ENCODE measurements at regions not wholly inside any gene's neighbourhood (a gene's known extent, or its start where the extent isn't known, plus 50 kb on each side); places are given as distances from the start of the nearest gene placed in this dataset.
"Not testable (repeated sequence)": the region's sequence is repeated elsewhere in the genome, so short reads cannot be mapped to it uniquely, and the experiment has no call there.

DNA sequence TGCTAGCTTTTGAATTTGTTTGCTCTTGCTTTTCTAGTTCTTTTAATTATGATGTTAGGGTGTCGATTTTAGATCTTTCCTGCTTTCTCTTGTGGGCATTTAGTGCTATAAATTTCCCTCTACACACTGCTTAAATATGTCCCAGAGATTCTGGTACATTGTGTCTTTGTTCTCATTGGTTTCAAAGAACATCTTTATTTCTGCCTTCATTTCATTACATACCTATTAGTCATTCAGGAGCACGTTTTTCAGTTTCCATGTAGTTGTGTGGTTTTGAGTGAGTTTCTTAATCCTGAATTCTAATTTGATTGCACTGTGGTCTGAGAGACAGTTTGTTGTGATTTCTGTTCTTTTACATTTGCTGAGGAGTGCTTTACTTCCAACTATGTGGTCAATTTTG lies 51.2 kb upstream of the MB21D2 start:
- DNase-seq (ENCODE audit: insufficient read length, low spot score); FAIRE-seq: not testable (repeated sequence)

DNA sequence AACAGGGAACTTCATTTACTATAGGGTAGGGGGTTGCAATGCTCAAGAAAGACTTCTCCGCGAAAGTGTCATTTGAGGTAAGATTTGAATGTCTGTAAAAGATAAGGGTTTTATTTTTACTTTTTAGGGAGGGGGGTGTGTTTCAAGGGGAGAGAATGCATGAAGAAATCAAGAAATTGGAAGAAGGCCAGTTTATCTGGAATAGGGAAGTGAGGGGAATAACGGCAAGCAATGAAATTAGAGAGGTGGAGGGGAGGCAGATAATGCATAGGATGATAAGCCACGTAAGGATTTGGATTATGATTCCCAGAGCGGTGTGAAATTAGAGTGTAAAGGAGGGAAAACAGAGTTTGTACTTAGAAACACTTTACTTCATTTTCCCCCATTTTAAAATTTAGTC lies 63.0 kb upstream of the MB21D2 start:
- FAIRE-seq (no peak), DNase-seq (ENCODE audit: insufficient read length, low spot score) (no peak)
- TF ChIP-seq POLR2AphosphoS5 (IDR thresholded peaks at IDR 0.05; ENCODE audit: low read depth, low read length) = no peak
- no peak for TF ChIP-seq SPI1 (IDR thresholded peaks at IDR 0.05; ENCODE audit: low read depth, low read length)
- no peak for TF ChIP-seq PAX5 (IDR thresholded peaks at IDR 0.05; ENCODE audit: insufficient read depth, low read length, severe bottlenecking)
- TF ChIP-seq POU2F2 (IDR thresholded peaks at IDR 0.05; ENCODE audit: low read depth, low read length) = no peak
- TF ChIP-seq POLR2A (IDR thresholded peaks at IDR 0.05; ENCODE audit: low read depth, low read length) = no peak
- TF ChIP-seq TAF1 (IDR thresholded peaks at IDR 0.05; ENCODE audit: low read depth, low read length) = no peak

DNA sequence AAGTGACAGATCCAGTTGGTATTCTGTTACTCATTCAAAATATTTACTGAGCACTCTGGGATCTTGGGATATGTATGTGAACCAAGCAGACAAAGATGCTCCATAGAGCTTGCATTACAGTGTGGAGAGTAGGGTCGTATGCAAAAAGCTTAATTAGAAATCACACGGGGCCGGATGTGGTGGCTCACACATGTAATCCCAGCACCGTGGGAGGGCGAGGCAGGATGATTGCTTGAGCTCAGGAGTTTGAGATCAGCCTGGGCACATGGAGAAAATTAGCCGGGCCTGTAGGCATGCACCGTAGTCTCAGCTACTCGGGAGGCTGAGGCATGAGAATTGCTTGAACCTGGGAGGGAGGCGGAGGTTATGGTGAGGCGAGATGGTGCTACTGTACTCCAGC lies 68.7 kb upstream of the MB21D2 start:
- no peak for TF ChIP-seq POU2F2 (IDR thresholded peaks at IDR 0.05; ENCODE audit: low read depth, low read length)
- no peak for TF ChIP-seq TAF1 (IDR thresholded peaks at IDR 0.05; ENCODE audit: low read depth, low read length)
- TF ChIP-seq SPI1 (IDR thresholded peaks at IDR 0.05; ENCODE audit: low read depth, low read length) = no peak
- no peak for TF ChIP-seq PAX5 (IDR thresholded peaks at IDR 0.05; ENCODE audit: insufficient read depth, low read length, severe bottlenecking)
- TF ChIP-seq POLR2AphosphoS5 (IDR thresholded peaks at IDR 0.05; ENCODE audit: low read depth, low read length) = no peak
- no peak for TF ChIP-seq POLR2A (IDR thresholded peaks at IDR 0.05; ENCODE audit: low read depth, low read length)

DNA sequence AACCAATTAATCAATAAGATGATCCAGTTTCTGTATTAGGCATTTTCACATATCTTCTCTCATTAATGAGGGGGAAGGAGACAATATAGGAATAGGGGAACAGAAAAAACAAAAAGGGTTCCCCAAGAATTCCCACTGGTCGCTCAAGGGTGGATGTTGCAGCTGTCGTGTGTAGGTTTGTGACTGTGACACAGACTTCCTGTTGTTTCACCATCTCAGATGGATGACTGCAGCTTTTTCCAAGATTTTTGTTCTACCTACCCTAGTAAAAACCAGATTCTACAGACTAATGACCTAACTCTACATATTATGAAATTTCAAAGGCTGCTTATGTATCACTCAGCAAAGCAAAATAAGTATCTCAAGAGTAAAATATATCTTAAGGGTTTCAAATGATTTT lies 73.7 kb upstream of the MB21D2 start:
- FAIRE-seq = no peak
- DNase-seq (ENCODE audit: insufficient read length, low spot score) = no peak
- no peak for TF ChIP-seq SPI1 (IDR thresholded peaks at IDR 0.05; ENCODE audit: low read depth, low read length)
- TF ChIP-seq POU2F2 (IDR thresholded peaks at IDR 0.05; ENCODE audit: low read depth, low read length) = no peak
- TF ChIP-seq POLR2A (IDR thresholded peaks at IDR 0.05; ENCODE audit: low read depth, low read length) = no peak
- TF ChIP-seq PAX5 (IDR thresholded peaks at IDR 0.05; ENCODE audit: insufficient read depth, low read length, severe bottlenecking) = no peak
- no peak for TF ChIP-seq TAF1 (IDR thresholded peaks at IDR 0.05; ENCODE audit: low read depth, low read length)
- no peak for TF ChIP-seq POLR2AphosphoS5 (IDR thresholded peaks at IDR 0.05; ENCODE audit: low read depth, low read length)

More for the DNA sequence above, 68.7 kb upstream of the MB21D2 start:
- FAIRE-seq (no peak), DNase-seq (ENCODE audit: insufficient read length, low spot score) (no peak)

DNA sequence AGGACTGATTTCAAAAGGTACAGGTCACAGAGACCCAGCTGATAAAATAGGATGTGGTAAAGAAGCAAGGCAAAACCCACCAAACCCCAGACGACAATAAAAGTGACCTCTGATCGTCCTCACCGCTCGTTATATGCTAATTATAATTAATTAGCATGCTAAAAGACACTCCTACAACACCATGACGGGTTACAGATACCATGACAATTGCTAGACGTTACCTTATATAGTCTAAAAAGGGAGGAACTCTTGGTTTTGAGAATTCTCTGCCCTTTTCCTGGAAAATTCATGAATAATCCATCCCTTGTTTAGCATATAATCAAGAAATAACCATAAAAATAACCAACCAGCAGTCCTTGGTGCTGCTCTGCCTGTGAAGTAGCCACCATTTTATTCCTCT lies 74.7 kb upstream of the MB21D2 start:
- DNase-seq (ENCODE audit: insufficient read length, low spot score) (no peak), FAIRE-seq (no peak)
- no peak for TF ChIP-seq TAF1 (IDR thresholded peaks at IDR 0.05; ENCODE audit: low read depth, low read length)
- no peak for TF ChIP-seq SPI1 (IDR thresholded peaks at IDR 0.05; ENCODE audit: low read depth, low read length)
- TF ChIP-seq POU2F2 (IDR thresholded peaks at IDR 0.05; ENCODE audit: low read depth, low read length) = no peak

DNA sequence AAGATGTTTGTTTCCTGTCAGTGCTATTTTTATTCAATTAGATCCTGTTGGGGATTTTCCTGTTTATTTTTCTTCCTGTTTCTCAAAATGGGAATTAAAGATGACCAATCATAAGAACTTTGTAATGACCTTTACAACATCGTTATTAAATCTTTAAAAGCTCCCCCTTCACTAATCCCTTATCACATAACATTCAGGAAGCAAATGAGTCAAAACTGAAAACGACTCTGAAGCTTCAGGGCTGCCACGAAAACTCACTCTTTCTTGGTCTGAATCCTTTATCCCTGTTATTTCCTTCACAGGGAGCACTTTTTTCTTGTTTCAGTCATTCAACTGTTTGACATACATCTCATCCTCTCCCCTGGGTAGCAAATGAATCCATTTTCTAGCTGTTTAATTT lies 75.8 kb upstream of the MB21D2 start:
- FAIRE-seq (no peak), DNase-seq (ENCODE audit: insufficient read length, low spot score) (no peak)
- no peak for TF ChIP-seq SPI1 (IDR thresholded peaks at IDR 0.05; ENCODE audit: low read depth, low read length)
- TF ChIP-seq TAF1 (IDR thresholded peaks at IDR 0.05; ENCODE audit: low read depth, low read length) = no peak
- no peak for TF ChIP-seq POLR2A (IDR thresholded peaks at IDR 0.05; ENCODE audit: low read depth, low read length)
- TF ChIP-seq POLR2AphosphoS5 (IDR thresholded peaks at IDR 0.05; ENCODE audit: low read depth, low read length) = no peak
- no peak for TF ChIP-seq POU2F2 (IDR thresholded peaks at IDR 0.05; ENCODE audit: low read depth, low read length)
- TF ChIP-seq PAX5 (IDR thresholded peaks at IDR 0.05; ENCODE audit: insufficient read depth, low read length, severe bottlenecking) = no peak

DNA sequence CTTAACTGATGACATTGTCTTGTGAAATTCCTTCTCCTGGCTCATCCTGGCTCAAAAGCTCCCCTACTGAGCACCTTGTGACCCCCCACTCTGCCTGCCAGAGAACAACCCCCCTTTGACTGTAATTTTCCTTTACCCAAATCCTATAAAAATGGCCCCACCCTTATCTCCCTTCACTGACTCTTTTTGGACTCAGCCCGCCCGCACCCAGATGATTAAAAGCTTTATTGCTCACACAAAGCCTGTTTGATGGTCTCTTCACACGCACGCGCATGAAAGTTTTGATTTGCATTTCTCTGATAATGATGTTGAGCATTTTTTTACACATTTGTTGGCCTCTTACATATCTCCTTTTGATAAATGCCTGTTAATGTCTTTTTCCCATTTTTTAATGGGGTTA lies 83.5 kb upstream of the MB21D2 start:
- DNase-seq (ENCODE audit: insufficient read length, low spot score) = not testable (repeated sequence)

DNA sequence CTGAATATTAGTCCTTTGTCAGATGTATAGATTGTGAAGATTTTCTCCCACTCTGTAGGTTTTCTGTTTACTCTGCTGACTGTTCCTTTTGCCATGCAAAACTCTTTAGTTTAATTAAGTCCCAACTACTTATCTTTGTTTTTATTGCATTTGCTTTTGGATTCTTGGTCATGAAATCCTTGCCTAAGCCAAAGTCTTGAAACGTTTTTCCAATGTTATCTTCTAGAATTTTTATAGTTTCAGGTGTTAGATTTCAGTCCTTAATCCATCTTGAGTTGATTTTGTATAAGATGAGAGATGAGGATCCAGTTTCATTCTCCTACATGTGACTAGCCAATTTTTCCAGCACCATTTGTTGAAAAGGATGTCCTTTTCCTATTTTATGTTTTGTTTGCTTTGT lies 86.0 kb upstream of the MB21D2 start:
- not testable (repeated sequence) for DNase-seq (ENCODE audit: insufficient read length, low spot score); FAIRE-seq

More for the DNA sequence above, 83.5 kb upstream of the MB21D2 start:
- FAIRE-seq = not testable (repeated sequence)

DNA sequence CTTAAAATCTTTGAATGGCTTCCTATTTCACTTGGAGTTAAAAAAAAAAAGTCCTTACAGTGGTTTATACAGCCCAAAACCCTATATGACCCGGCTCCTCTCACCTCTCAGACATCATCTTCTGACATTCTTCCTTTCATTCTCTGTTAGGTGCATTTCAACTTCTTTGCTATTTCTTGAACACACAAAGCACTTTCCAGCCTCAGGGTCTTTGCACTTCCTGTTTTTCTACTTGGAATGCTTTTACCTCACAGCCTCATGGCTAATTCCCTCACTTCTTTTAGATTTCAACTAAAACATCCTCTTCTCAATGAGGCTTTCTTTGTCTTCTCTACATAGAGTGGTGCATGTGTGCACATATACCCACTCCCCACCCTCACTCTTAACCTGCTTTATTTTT lies 91.0 kb upstream of the MB21D2 start:
- FAIRE-seq = no peak
- DNase-seq (ENCODE audit: insufficient read length, low spot score) = no peak
- TF ChIP-seq POLR2A (IDR thresholded peaks at IDR 0.05; ENCODE audit: low read depth, low read length) (no peak), SPI1 (IDR thresholded peaks at IDR 0.05; ENCODE audit: low read depth, low read length) (peak; percentile 39; the same call in 1 of the 2 replicates)

DNA sequence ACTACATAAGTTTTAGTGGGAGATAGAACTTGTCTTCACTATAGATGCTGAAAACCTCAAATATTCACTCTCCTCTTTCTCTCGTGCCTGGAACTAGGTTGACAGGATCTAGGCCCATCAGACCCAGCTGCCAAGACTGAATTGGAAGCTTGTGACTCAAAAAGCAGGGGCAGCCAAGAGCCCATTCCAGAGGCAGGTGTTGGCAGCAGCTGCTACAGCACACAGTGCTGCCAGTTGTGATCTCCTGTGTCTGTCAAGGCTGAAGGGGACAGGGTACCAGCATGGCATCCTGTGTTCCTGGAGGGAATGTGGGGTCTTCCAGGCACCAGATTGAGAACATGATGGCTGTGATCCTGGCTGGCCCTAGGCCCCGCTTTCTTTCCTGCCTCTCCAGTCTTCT lies 92.5 kb upstream of the MB21D2 start:
- no peak for FAIRE-seq
- TF ChIP-seq TAF1 (IDR thresholded peaks at IDR 0.05; ENCODE audit: low read depth, low read length) (no peak), POLR2A (IDR thresholded peaks at IDR 0.05; ENCODE audit: low read depth, low read length) (no peak)
- DNase-seq (ENCODE audit: insufficient read length, low spot score) = no peak

DNA sequence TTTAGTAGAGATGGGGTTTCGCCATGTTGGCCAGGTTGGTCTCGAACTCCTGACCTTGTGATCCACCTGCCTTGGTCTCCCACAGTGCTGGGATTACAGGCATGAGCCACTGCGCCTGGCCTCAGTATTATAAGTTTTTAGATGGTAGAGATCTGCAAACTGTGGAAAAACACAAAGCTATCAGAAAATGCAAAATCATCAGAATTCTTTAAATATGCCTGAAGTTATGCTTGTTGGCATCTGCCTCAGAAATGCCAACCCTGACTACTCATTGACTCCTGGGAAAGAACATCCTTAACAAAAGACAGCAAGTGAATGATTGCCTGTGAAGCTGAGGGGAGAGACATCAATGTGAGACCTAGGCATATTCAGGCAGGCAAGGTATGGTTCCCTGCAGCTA lies 94.3 kb upstream of the MB21D2 start:
- TF ChIP-seq POLR2AphosphoS5 (IDR thresholded peaks at IDR 0.05; ENCODE audit: low read depth, low read length) (no peak), POLR2A (IDR thresholded peaks at IDR 0.05; ENCODE audit: low read depth, low read length) (no peak), POU2F2 (IDR thresholded peaks at IDR 0.05; ENCODE audit: low read depth, low read length) (no peak), TAF1 (IDR thresholded peaks at IDR 0.05; ENCODE audit: low read depth, low read length) (no peak), PAX5 (IDR thresholded peaks at IDR 0.05; ENCODE audit: insufficient read depth, low read length, severe bottlenecking) (no peak), SPI1 (IDR thresholded peaks at IDR 0.05; ENCODE audit: low read depth, low read length) (no peak)
- DNase-seq (ENCODE audit: insufficient read length, low spot score) = no peak
- FAIRE-seq = no peak

DNA sequence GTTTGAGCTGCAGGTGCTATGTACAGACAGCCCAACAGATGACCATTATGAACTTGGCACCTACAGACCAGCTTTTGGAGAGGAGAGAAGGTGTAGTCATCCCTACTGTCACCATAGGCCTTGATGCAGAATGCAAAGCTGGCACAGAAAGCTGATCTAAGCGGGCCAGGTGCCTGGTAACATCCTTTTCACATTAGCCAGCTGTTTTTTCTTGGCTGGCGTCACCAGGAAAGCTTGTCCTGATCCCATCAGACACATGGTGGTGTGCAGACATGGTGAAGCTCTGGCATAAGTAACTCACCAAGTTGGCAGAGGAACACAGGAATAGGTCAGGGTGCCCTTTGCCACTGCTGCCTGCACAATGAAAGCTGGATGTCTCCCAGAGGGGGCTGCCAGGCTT lies 97.2 kb upstream of the MB21D2 start:
- no peak for DNase-seq (ENCODE audit: insufficient read length, low spot score)
- FAIRE-seq = no peak
- TF ChIP-seq TAF1 (IDR thresholded peaks at IDR 0.05; ENCODE audit: low read depth, low read length) (no peak), POLR2A (IDR thresholded peaks at IDR 0.05; ENCODE audit: low read depth, low read length) (no peak), POU2F2 (IDR thresholded peaks at IDR 0.05; ENCODE audit: low read depth, low read length) (no peak), PAX5 (IDR thresholded peaks at IDR 0.05; ENCODE audit: insufficient read depth, low read length, severe bottlenecking) (no peak), SPI1 (IDR thresholded peaks at IDR 0.05; ENCODE audit: low read depth, low read length) (no peak), POLR2AphosphoS5 (IDR thresholded peaks at IDR 0.05; ENCODE audit: low read depth, low read length) (no peak)
